HG03342 (cell line): ENCODE measurements at regions not wholly inside any gene's neighbourhood (a gene's known extent, or its start where the extent isn't known, plus 50 kb on each side); places are given as distances from the start of the nearest gene placed in this dataset.
"Not testable (repeated sequence)": the region's sequence is repeated elsewhere in the genome, so short reads cannot be mapped to it uniquely, and the experiment has no call there.

ENCODE experiments used
- ATAC-seq: cut with Tn5 transposase; IDR thresholded peaks from one replicate; pipeline ENCODE4 v1.9.1; 2021; ENCODE audit warnings: mild to moderate bottlenecking, moderate library complexity; ENCODE audit not compliant: unreplicated experiment

- no peak for ATAC-seq
These were observed 98.4 kb upstream of the FRMD4A start for GRCh38 chr10:14429043-14429700.

- no peak for ATAC-seq
These were observed 94.3 kb upstream of the FRMD4A start for GRCh38 chr10:14425034-14425433.

GRCh38 chr10:14423111-14423744 lies 92.5 kb upstream of the FRMD4A start:
- no peak for ATAC-seq

- no peak for ATAC-seq
These were observed 91.7 kb upstream of the FRMD4A start for GRCh38 chr10:14422431-14422830.

- ATAC-seq: no peak
These were observed 91.2 kb upstream of the FRMD4A start for GRCh38 chr10:14421941-14422340.

- ATAC-seq: not testable (repeated sequence)
These were observed 86.6 kb upstream of the FRMD4A start for GRCh38 chr10:14417336-14417735.

GRCh38 chr10:14416308-14416700 lies 85.6 kb upstream of the FRMD4A start:
- ATAC-seq: no peak

- ATAC-seq: no peak
These were observed 85.1 kb upstream of the FRMD4A start for GRCh38 chr10:14415676-14416307.

- no peak for ATAC-seq
These were observed 84.2 kb upstream of the FRMD4A start for GRCh38 chr10:14414901-14415300.

- ATAC-seq: no peak
These were observed 82.8 kb upstream of the FRMD4A start for GRCh38 chr10:14413523-14413922.

GRCh38 chr10:14412624-14413023 lies 81.9 kb upstream of the FRMD4A start:
- no peak for ATAC-seq

GRCh38 chr10:14409856-14410458 lies 79.2 kb upstream of the FRMD4A start:
- no peak for ATAC-seq

- no peak for ATAC-seq
These were observed 78.5 kb upstream of the FRMD4A start for GRCh38 chr10:14409247-14409646.

- ATAC-seq: no peak
These were observed 77.4 kb upstream of the FRMD4A start for GRCh38 chr10:14408139-14408538.

- ATAC-seq: no peak
These were observed 76.8 kb upstream of the FRMD4A start for GRCh38 chr10:14407567-14407966.

GRCh38 chr10:14405076-14406065 lies 74.6 kb upstream of the FRMD4A start:
- no peak for ATAC-seq

- no peak for ATAC-seq
These were observed 73.3 kb upstream of the FRMD4A start for GRCh38 chr10:14403881-14404623.

- ATAC-seq: no peak
These were observed 72.6 kb upstream of the FRMD4A start for GRCh38 chr10:14403359-14403758.

- no peak for ATAC-seq
These were observed 68.9 kb upstream of the FRMD4A start for GRCh38 chr10:14399641-14400040.

GRCh38 chr10:14397066-14397465 lies 66.3 kb upstream of the FRMD4A start:
- ATAC-seq: no peak
